ENCODE measurements at regions not wholly inside any gene's neighbourhood (a gene's known extent, or its start where the extent isn't known, plus 50 kb on each side); places are given as distances from the start of the nearest gene placed in this dataset.

- TF ChIP-seq CTCF (IDR thresholded peaks at IDR 0.05; ENCODE audit: low read depth, low read length, poor library complexity, severe bottlenecking) (no peak), EZH2phosphoT487 (IDR thresholded peaks at IDR 0.05; ENCODE audit: borderline replicate concordance, low read length) (no peak)
These were observed 113.7 kb upstream of the JARID2 start for GRCh38 chr6:15132167-15132566.
